Esophagus muscularis mucosa (tissue), 4 donors: ENCODE measurements at regions not wholly inside any gene's neighbourhood (a gene's known extent, or its start where the extent isn't known, plus 50 kb on each side); places are given as distances from the start of the nearest gene placed in this dataset.

ENCODE experiments used
- EP300 ChIP-seq: sonication (generic); formaldehyde crosslinking; IDR thresholded peaks from one replicate; pipeline ENCODE4 v1.6.1; 2017; ENCODE audit warnings: antibody characterized with exemption
- POLR2A ChIP-seq: fragments of 450-650 bp; IDR thresholded peaks from one replicate; pipeline ENCODE4 v1.6.1; 2017; ENCODE audit warnings: antibody characterized with exemption, moderate library complexity, mild to moderate bottlenecking, low read depth
- POLR2AphosphoS5 ChIP-seq, 2 donors: sonication (generic); formaldehyde crosslinking; IDR thresholded peaks; one replicate each; pipeline ENCODE4 v1.6.1; 2017; ENCODE audit warnings: antibody characterized with exemption in 2 of 2
- TF ChIP-seq, protein P1 (sequence below), 3 experiments: fragments of 200-600 bp in 2 of 3; fragments of 450-650 bp in 1 of 3; sonication (generic) in 2 of 3; IDR thresholded peaks; one replicate each; pipeline ENCODE4 v1.5.1; 2017 to 2019; ENCODE audit warnings: antibody characterized with exemption in 3 of 3, mild to moderate bottlenecking in 2 of 3, moderate library complexity in 1 of 3

DNA sequence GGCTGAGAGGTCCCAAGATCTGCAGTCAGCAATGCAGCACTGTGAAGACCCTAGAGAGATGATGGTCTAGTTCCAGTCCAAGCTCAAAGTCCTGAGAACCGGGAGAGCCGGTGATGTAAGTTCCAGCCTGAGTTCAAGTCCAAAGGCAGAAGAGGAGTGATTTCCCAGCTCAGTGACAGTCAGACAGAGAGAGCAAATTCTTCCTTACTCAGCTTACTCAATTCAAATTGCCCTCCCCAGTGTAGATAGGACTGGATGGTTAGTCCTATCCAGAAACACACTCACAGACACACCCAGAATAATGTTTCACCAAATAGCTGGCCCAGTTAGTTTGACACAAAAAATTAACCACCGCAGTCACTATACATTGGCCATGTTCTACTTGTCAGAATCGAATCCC, 185.5 kb upstream of the MYO3A start:
- TF ChIP-seq, protein P1, sequence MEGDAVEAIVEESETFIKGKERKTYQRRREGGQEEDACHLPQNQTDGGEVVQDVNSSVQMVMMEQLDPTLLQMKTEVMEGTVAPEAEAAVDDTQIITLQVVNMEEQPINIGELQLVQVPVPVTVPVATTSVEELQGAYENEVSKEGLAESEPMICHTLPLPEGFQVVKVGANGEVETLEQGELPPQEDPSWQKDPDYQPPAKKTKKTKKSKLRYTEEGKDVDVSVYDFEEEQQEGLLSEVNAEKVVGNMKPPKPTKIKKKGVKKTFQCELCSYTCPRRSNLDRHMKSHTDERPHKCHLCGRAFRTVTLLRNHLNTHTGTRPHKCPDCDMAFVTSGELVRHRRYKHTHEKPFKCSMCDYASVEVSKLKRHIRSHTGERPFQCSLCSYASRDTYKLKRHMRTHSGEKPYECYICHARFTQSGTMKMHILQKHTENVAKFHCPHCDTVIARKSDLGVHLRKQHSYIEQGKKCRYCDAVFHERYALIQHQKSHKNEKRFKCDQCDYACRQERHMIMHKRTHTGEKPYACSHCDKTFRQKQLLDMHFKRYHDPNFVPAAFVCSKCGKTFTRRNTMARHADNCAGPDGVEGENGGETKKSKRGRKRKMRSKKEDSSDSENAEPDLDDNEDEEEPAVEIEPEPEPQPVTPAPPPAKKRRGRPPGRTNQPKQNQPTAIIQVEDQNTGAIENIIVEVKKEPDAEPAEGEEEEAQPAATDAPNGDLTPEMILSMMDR (IDR thresholded peaks at IDR 0.05) = no peak
- TF ChIP-seq POLR2A = no peak
- TF ChIP-seq POLR2AphosphoS5 (IDR thresholded peaks at IDR 0.05) = no peak
- TF ChIP-seq EP300 = no peak
